ENCODE measurements at regions not wholly inside any gene's neighbourhood (a gene's known extent, or its start where the extent isn't known, plus 50 kb on each side); places are given as distances from the start of the nearest gene placed in this dataset.

DNA sequence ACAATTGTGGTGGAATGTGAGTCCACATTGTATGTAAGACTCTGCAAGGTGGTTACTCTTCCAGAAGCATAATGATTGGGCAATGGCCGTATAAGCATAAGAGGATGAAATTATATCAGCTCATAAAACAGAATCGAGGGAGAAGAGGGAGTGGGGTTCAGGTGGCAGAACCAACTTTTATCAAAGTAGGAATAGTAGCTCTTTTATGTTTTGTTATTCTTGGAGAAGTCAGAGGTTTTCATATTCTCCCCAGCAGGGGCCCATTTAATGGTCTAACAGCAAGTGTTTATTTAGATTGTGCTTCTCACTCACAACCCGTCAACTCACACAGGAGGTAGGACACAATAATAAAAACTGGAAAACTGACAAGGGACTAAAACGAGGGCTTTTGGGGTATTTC lies 291.3 kb upstream of the CD180 start:
- DNase-seq (ENCODE audit: low read depth in 4 of 6, low spot score in 6 of 6), result no peak
- Histone ChIP-seq H3K9me3 (ENCODE audit: control insufficient read depth, insufficient read depth, low read length) (no peaks in the 10 kb centered on the region), H3K36me3 (ENCODE audit: control insufficient read depth, insufficient read depth, low read length) (no peaks in the 10 kb centered on the region), H3K4me1 (ENCODE audit: control insufficient read depth, insufficient read depth, low read length) (no peaks in the 10 kb centered on the region), H3K27ac (ENCODE audit: low read depth, low read length) (no peak overlapping the region), H3K27me3 (ENCODE audit: control insufficient read depth, insufficient read depth, low read length) (no peaks in the 10 kb centered on the region), H3K4me3 (ENCODE audit: low read depth, low read length) (no peak overlapping the region)
- WGBS (ENCODE audit: insufficient coverage), result no CpG with 5 or more reads among the region's 4 CpGs

- H3K27ac ChIP-seq (ENCODE audit: low read depth, low read length), result no peak overlapping the region
- H3K9me3 ChIP-seq (ENCODE audit: control insufficient read depth, insufficient read depth, low read length), result no peaks in the 10 kb centered on the region
- no peaks in the 10 kb centered on the region for H3K36me3 ChIP-seq (ENCODE audit: control insufficient read depth, insufficient read depth, low read length)
- no CpG with 5 or more reads among the region's 2 CpGs for WGBS (ENCODE audit: insufficient coverage)
- DNase-seq (ENCODE audit: low read depth in 4 of 6, low spot score in 6 of 6), result no peak
- H3K27me3 ChIP-seq (ENCODE audit: control insufficient read depth, insufficient read depth, low read length), result no peaks in the 10 kb centered on the region
- H3K4me3 ChIP-seq (ENCODE audit: low read depth, low read length), result no peak overlapping the region
- no peaks in the 10 kb centered on the region for H3K4me1 ChIP-seq (ENCODE audit: control insufficient read depth, insufficient read depth, low read length)
Measured at GRCh38 chr5:67483453-67484030, 286.9 kb upstream of the CD180 start.

DNA sequence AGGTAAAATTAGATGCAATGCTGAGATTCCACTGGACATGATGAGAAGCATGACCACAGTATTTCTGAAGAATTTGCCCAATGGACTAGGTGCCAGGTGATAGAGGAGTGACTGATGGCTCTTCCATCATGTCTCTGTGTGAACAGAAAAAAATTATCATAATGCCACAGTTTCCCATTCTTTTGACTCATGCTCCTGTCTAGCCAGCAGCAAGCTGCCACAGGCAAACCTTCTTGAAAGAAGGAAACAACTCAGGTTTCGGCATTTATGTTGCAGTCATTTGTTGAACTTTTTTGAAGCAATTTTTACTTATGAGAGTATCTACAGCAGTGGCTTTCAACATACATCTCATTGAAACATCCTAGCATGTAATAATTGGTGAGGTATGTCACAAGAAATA lies 284.8 kb upstream of the CD180 start:
- no peak for DNase-seq (ENCODE audit: low read depth in 4 of 6, low spot score in 6 of 6)
- Histone ChIP-seq H3K36me3 (ENCODE audit: control insufficient read depth, insufficient read depth, low read length) (no peaks in the 10 kb centered on the region), H3K4me3 (ENCODE audit: low read depth, low read length) (no peak overlapping the region), H3K27ac (ENCODE audit: low read depth, low read length) (no peak overlapping the region), H3K9me3 (ENCODE audit: control insufficient read depth, insufficient read depth, low read length) (no peaks in the 10 kb centered on the region), H3K4me1 (ENCODE audit: control insufficient read depth, insufficient read depth, low read length) (no peaks in the 10 kb centered on the region), H3K27me3 (ENCODE audit: control insufficient read depth, insufficient read depth, low read length) (no peaks in the 10 kb centered on the region)
- WGBS (ENCODE audit: insufficient coverage), result no CpG with 5 or more reads among the region's 1 CpG

DNA sequence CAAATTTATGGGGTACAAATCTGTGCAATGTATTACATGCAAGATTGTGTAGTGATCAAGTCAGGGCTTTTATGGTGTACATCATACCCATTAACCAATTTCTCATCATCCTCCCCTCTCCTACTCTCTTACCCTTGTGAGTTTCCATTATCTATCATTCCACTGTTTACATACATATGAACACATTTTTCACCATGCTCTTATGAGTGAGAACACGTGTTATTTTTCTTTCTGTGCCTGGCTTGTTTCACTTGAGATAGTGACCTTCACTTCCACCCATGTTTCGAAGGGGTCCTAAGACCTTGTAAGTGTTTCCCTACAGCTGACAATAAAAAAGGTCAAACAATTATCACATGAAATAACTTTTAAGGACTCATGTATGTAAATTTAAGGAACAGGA lies 281.7 kb upstream of the CD180 start:
- Histone ChIP-seq H3K27me3 (ENCODE audit: control insufficient read depth, insufficient read depth, low read length) (no peaks in the 10 kb centered on the region), H3K27ac (ENCODE audit: low read depth, low read length) (no peak overlapping the region), H3K36me3 (ENCODE audit: control insufficient read depth, insufficient read depth, low read length) (no peaks in the 10 kb centered on the region), H3K4me1 (ENCODE audit: control insufficient read depth, insufficient read depth, low read length) (no peaks in the 10 kb centered on the region), H3K4me3 (ENCODE audit: low read depth, low read length) (no peak overlapping the region), H3K9me3 (ENCODE audit: control insufficient read depth, insufficient read depth, low read length) (no peaks in the 10 kb centered on the region)
- DNase-seq (ENCODE audit: low read depth in 4 of 6, low spot score in 6 of 6), result no peak
- no CpG with 5 or more reads among the region's 2 CpGs for WGBS (ENCODE audit: insufficient coverage)

GRCh38 chr5:67476995-67477394 lies 280.4 kb upstream of the CD180 start:
- Histone ChIP-seq H3K4me3 (ENCODE audit: low read depth, low read length) (no peak overlapping the region), H3K27me3 (ENCODE audit: control insufficient read depth, insufficient read depth, low read length) (no peaks in the 10 kb centered on the region), H3K9me3 (ENCODE audit: control insufficient read depth, insufficient read depth, low read length) (no peaks in the 10 kb centered on the region), H3K4me1 (ENCODE audit: control insufficient read depth, insufficient read depth, low read length) (no peaks in the 10 kb centered on the region), H3K36me3 (ENCODE audit: control insufficient read depth, insufficient read depth, low read length) (no peaks in the 10 kb centered on the region), H3K27ac (ENCODE audit: low read depth, low read length) (no peak overlapping the region)
- no peak for DNase-seq (ENCODE audit: low read depth in 4 of 6, low spot score in 6 of 6)
- WGBS (ENCODE audit: insufficient coverage), result 100% methylated on average over 1 of the region's 1 CpG

DNA sequence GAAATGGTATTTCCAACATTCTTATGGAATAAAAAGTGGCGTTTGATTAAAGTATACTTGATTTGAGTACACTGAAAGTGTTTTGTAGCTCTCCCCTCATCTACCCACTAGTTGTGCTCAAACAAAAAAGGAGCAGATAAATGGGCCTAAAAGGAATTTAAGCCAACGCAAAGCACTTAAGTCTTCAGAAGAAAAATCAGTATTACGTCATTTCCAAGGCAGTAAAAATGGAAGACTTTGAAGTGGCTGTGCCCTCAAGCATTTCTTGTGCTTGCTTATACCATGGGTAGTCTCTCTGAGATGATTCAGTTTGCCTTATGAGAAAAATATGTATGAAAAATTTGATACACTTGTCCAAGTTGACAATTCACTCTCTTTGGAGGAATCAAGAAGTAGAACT lies 279.9 kb upstream of the CD180 start:
- no CpG with 5 or more reads among the region's 3 CpGs for WGBS (ENCODE audit: insufficient coverage)
- Histone ChIP-seq H3K4me1 (ENCODE audit: control insufficient read depth, insufficient read depth, low read length) (no peaks in the 10 kb centered on the region), H3K36me3 (ENCODE audit: control insufficient read depth, insufficient read depth, low read length) (no peaks in the 10 kb centered on the region), H3K4me3 (ENCODE audit: low read depth, low read length) (no peak overlapping the region), H3K27me3 (ENCODE audit: control insufficient read depth, insufficient read depth, low read length) (no peaks in the 10 kb centered on the region), H3K27ac (ENCODE audit: low read depth, low read length) (no peak overlapping the region), H3K9me3 (ENCODE audit: control insufficient read depth, insufficient read depth, low read length) (no peaks in the 10 kb centered on the region)
- no peak for DNase-seq (ENCODE audit: low read depth in 4 of 6, low spot score in 6 of 6)

GRCh38 chr5:67475489-67475888 lies 278.9 kb upstream of the CD180 start:
- no peaks in the 10 kb centered on the region for H3K27me3 ChIP-seq (ENCODE audit: control insufficient read depth, insufficient read depth, low read length)
- DNase-seq (ENCODE audit: low read depth in 4 of 6, low spot score in 6 of 6), result no peak
- no peaks in the 10 kb centered on the region for H3K4me1 ChIP-seq (ENCODE audit: control insufficient read depth, insufficient read depth, low read length)
- H3K36me3 ChIP-seq (ENCODE audit: control insufficient read depth, insufficient read depth, low read length), result no peaks in the 10 kb centered on the region
- 100% methylated on average over 1 of the region's 6 CpGs for WGBS (ENCODE audit: insufficient coverage)
- H3K27ac ChIP-seq (ENCODE audit: low read depth, low read length), result no peak overlapping the region
- H3K4me3 ChIP-seq (ENCODE audit: low read depth, low read length), result no peak overlapping the region
- peaks cover 3% of the 10 kb centered on the region for H3K9me3 ChIP-seq (ENCODE audit: control insufficient read depth, insufficient read depth, low read length)

DNA sequence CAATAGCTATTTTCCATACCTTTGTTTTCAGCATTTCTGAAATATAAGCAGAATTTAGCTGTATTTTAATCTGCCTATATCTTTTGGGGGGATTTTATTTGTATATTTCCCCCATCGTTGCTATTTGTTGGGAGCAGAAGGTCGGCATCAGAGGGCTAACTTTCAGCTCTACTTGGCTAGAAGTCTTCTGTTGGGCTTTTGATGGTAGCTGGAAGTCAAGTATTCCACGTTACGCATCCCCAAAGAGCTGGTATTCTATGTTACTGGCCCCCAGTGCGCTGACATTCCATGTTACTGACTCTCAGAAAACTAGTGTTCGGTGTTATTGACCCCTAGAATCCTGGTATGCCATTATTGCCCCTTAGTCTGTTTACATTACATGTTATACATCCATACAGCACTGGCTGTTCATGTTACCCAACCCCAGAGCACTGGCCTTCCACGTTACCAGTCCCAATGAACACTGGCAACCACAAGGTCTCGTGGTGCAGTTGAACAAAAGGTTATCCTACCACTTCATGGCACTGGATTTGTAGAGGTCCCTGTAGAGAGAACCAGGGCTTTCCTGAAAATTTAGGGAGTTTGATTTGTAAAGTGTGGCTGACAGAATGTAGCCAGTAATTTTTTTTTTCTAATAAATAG lies 278.1 kb upstream of the CD180 start:
- H3K9me3 ChIP-seq (ENCODE audit: control insufficient read depth, insufficient read depth, low read length), result peaks cover 3% of the 10 kb centered on the region
- 91% methylated on average over 6 of the region's 8 CpGs for WGBS (ENCODE audit: insufficient coverage)
- H3K4me3 ChIP-seq (ENCODE audit: low read depth, low read length), result no peak overlapping the region
- no peaks in the 10 kb centered on the region for H3K27me3 ChIP-seq (ENCODE audit: control insufficient read depth, insufficient read depth, low read length)
- no peak for DNase-seq (ENCODE audit: low read depth in 4 of 6, low spot score in 6 of 6)
- no peaks in the 10 kb centered on the region for H3K36me3 ChIP-seq (ENCODE audit: control insufficient read depth, insufficient read depth, low read length)
- H3K4me1 ChIP-seq (ENCODE audit: control insufficient read depth, insufficient read depth, low read length), result no peaks in the 10 kb centered on the region
- no peak overlapping the region for H3K27ac ChIP-seq (ENCODE audit: low read depth, low read length)

GRCh38 chr5:67467110-67467509 lies 270.5 kb upstream of the CD180 start:
- H3K4me3 ChIP-seq (ENCODE audit: low read depth, low read length), result no peak overlapping the region
- DNase-seq (ENCODE audit: low read depth in 4 of 6, low spot score in 6 of 6), result peak in 1 of 6 donors; percentile 52
- H3K9me3 ChIP-seq (ENCODE audit: control insufficient read depth, insufficient read depth, low read length), result peaks cover 3% of the 10 kb centered on the region
- WGBS (ENCODE audit: insufficient coverage), result 92% methylated on average over 1 of the region's 1 CpG
- H3K36me3 ChIP-seq (ENCODE audit: control insufficient read depth, insufficient read depth, low read length), result no peaks in the 10 kb centered on the region
- no peak overlapping the region for H3K27ac ChIP-seq (ENCODE audit: low read depth, low read length)
- no peaks in the 10 kb centered on the region for H3K27me3 ChIP-seq (ENCODE audit: control insufficient read depth, insufficient read depth, low read length)
- no peaks in the 10 kb centered on the region for H3K4me1 ChIP-seq (ENCODE audit: control insufficient read depth, insufficient read depth, low read length)

DNA sequence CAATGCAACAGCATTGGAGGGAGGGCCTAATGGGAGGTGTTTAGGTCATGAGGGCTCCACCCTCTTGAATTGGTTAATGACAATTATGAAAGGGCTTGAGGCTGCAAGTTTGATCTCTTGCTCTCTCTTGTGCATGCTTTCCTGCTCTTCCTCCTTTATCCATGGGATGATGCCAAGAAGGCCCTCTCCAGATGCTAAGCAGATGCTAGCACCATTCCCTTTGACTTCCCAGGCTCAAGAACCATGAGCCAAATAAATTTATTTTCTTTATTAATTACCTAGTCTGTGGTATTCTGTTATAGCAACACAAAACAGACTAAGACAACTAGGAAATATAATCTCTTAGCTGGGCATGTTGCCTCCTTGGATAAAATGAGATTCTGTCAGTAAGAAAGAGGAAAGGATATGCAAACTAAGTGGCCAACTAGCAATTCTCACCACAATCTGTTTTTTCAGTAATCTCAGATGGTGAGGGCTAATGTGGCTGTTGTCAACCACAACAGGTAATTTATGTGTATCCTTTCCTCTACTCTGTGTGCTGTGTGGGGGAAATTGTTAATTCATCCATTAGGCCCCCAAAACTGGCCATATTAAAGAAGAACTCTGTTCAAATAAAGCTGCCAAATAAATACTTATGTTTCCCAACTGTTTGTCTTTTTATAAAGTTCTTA lies 269.1 kb upstream of the CD180 start:
- no peak for DNase-seq (ENCODE audit: low read depth in 4 of 6, low spot score in 6 of 6)
- H3K4me3 ChIP-seq (ENCODE audit: low read depth, low read length), result no peak overlapping the region
- H3K27me3 ChIP-seq (ENCODE audit: control insufficient read depth, insufficient read depth, low read length), result no peaks in the 10 kb centered on the region
- H3K9me3 ChIP-seq (ENCODE audit: control insufficient read depth, insufficient read depth, low read length), result no peaks in the 10 kb centered on the region
- H3K27ac ChIP-seq (ENCODE audit: low read depth, low read length), result no peak overlapping the region
- H3K36me3 ChIP-seq (ENCODE audit: control insufficient read depth, insufficient read depth, low read length), result no peaks in the 10 kb centered on the region
- no peaks in the 10 kb centered on the region for H3K4me1 ChIP-seq (ENCODE audit: control insufficient read depth, insufficient read depth, low read length)

Data from spinal cord (tissue), 9 donors.